SK-N-SH (cell line): ENCODE measurements at regions not wholly inside any gene's neighbourhood (a gene's known extent, or its start where the extent isn't known, plus 50 kb on each side); places are given as distances from the start of the nearest gene placed in this dataset.

Experiments
- CTCF ChIA-PET: fragments of 300-600, 350-600 bp; formaldehyde crosslinking; extraction: SDS; loops from one replicate; lab custom pipeline; 2021; lab: Yijun Ruan, JAX
- POLR2A ChIA-PET: fragments of 350-600 bp; sonication (Branson Sonifier 250); formaldehyde crosslinking; extraction: SDS; loops from one replicate; lab custom pipeline; 2020; ENCODE audit warnings: antibody characterized with exemption, inconsistent platforms; lab: Yijun Ruan, JAX
- DNase-seq: peaks from one replicate; pipeline ENCODE4 v3.0.0; 2012
- H2AFZ ChIP-seq: fragments of 200-600 bp; sonication (generic); 2 replicates; pipeline ENCODE4 v1.8.1; 2016; ENCODE audit warnings: antibody characterized with exemption, mild to moderate bottlenecking, low read depth
- H3F3A ChIP-seq: fragments of 200-600 bp; sonication (generic); replicated peaks from 2 replicates; pipeline ENCODE3; 2016; ENCODE audit warnings: antibody characterized with exemption, mild to moderate bottlenecking; ENCODE audit not compliant: insufficient read depth
- H3K27ac ChIP-seq, 2 experiments: fragments of 200-500 bp in 1 of 2; fragments of 200-600 bp in 1 of 2; sonication (Bioruptor generic) in 1 of 2; sonication (generic), shearing (Covaris generic) in 1 of 2; 2 replicates each; pipeline versions ENCODE4 v1.5.1 to v1.6.1; 2014 to 2016; ENCODE audit warnings: low read depth in 2 of 2, inconsistent platforms in 1 of 2, low read length in 1 of 2, mild to moderate bottlenecking in 1 of 2, mixed read lengths in 1 of 2
- H3K27me3 ChIP-seq: fragments of 200-600 bp; sonication (generic), shearing (Covaris generic); 2 replicates; pipeline ENCODE4 v1.6.1; 2016; ENCODE audit warnings: mixed run types; ENCODE audit not compliant: insufficient read depth
- H3K36me3 ChIP-seq, 2 experiments: fragments of 200-500 bp in 1 of 2; fragments of 200-600 bp in 1 of 2; sonication (Bioruptor generic) in 1 of 2; sonication (generic) in 1 of 2; replicated peaks in 1 of 2; 2 replicates each; pipeline versions ENCODE3 to v1.5.1; 2014 to 2016; ENCODE audit warnings: low read length in 1 of 2, mild to moderate bottlenecking in 1 of 2; ENCODE audit not compliant: insufficient read depth in 2 of 2, control insufficient read depth in 1 of 2
- H3K4me1 ChIP-seq, 2 experiments: fragments of 200-500 bp in 1 of 2; fragments of 200-600 bp in 1 of 2; sonication (Bioruptor generic) in 1 of 2; sonication (generic), shearing (Covaris generic) in 1 of 2; 2 replicates each; pipeline versions ENCODE4 v1.5.1 to v1.6.1; 2014 to 2016; ENCODE audit warnings: low read depth in 1 of 2, low read length in 1 of 2, mixed run types in 1 of 2; ENCODE audit not compliant: insufficient read depth in 2 of 2, control insufficient read depth in 1 of 2
- H3K4me2 ChIP-seq: fragments of 200-600 bp; sonication (generic), shearing (Covaris generic); 2 replicates; pipeline ENCODE4 v1.6.1; 2017; ENCODE audit warnings: mixed run types
- H3K4me3 ChIP-seq, 2 experiments: fragments of 200-500 bp in 1 of 2; fragments of 200-600 bp in 1 of 2; sonication (Bioruptor generic) in 1 of 2; sonication (generic), shearing (Covaris generic) in 1 of 2; 2 replicates each; pipeline versions ENCODE4 v1.5.1 to v1.8.1; 2014 to 2016; ENCODE audit warnings: low read depth in 2 of 2, inconsistent platforms in 1 of 2, low read length in 1 of 2, mild to moderate bottlenecking in 1 of 2, mixed read lengths in 1 of 2, moderate library complexity in 1 of 2
- H3K79me2 ChIP-seq: fragments of 200-600 bp; sonication (generic); 2 replicates; pipeline ENCODE4 v1.8.1; 2017; ENCODE audit warnings: mild to moderate bottlenecking; ENCODE audit not compliant: insufficient read depth
- H3K9ac ChIP-seq: fragments of 200-600 bp; sonication (generic); 2 replicates; pipeline ENCODE4 v1.6.1; 2017; ENCODE audit warnings: mixed run types
- H3K9me2 ChIP-seq: fragments of 200-600 bp; sonication (generic); 2 replicates; pipeline ENCODE4 v1.6.1; 2017; ENCODE audit warnings: mixed run types
- H3K9me3 ChIP-seq: fragments of 200-600 bp; sonication (generic); 2 replicates; pipeline ENCODE4 v1.6.1; 2017; ENCODE audit warnings: mixed run types, mild to moderate bottlenecking, moderate library complexity
- H4K20me1 ChIP-seq: fragments of 200-600 bp; sonication (generic); 2 replicates; pipeline ENCODE4 v1.6.1; 2017; ENCODE audit warnings: mild to moderate bottlenecking, mixed run types; ENCODE audit not compliant: insufficient read depth
- CHD2 ChIP-seq: fragments of 150-350 bp; IDR thresholded peaks from 2 replicates; pipeline ENCODE4 v1.6.1; 2018; ENCODE audit warnings: low read length; ENCODE audit not compliant: partially characterized antibody
- CTCF ChIP-seq: fragments of 200-600 bp; sonication (generic); IDR thresholded peaks from 2 replicates; pipeline ENCODE4 v1.6.1; 2017; ENCODE audit warnings: antibody characterized with exemption, mild to moderate bottlenecking, moderate library complexity
- EP300 ChIP-seq, 2 experiments: IDR thresholded peaks; 2 replicates each; pipeline versions ENCODE4 v1.4.0 to v1.6.1; 2012; ENCODE audit warnings: borderline replicate concordance in 1 of 2, low read depth in 1 of 2, low read length in 1 of 2
- EZH2phosphoT487 ChIP-seq: fragments of 200-600 bp; sonication (generic); IDR thresholded peaks from 2 replicates; pipeline ENCODE4 v1.6.1; 2017; ENCODE audit warnings: low read depth, mixed run types, mild to moderate bottlenecking, antibody characterized with exemption, moderate library complexity, borderline replicate concordance
- FOXJ3 ChIP-seq: sonication (generic); formaldehyde crosslinking; IDR thresholded peaks from 2 replicates; pipeline ENCODE4 v1.5.1; 2020; ENCODE audit warnings: mild to moderate bottlenecking, missing genetic modification reagents
- GATA2 ChIP-seq: sonication (generic); formaldehyde crosslinking; IDR thresholded peaks from 2 replicates; pipeline ENCODE4 v1.5.0; 2020; ENCODE audit warnings: mild to moderate bottlenecking, missing genetic modification reagents
- JUND ChIP-seq: IDR thresholded peaks from 2 replicates; pipeline ENCODE4 v1.4.0; 2012
- MAX ChIP-seq: IDR thresholded peaks from 2 replicates; pipeline ENCODE4 v1.4.0; 2012; ENCODE audit warnings: low read depth
- MEF2A ChIP-seq: IDR thresholded peaks from 2 replicates; pipeline ENCODE4 v1.4.0; 2012; ENCODE audit warnings: low read depth, borderline replicate concordance
- MXI1 ChIP-seq: IDR thresholded peaks from 2 replicates; pipeline ENCODE4 v1.6.1; 2012; ENCODE audit warnings: mild to moderate bottlenecking, low read depth, low read length, improper control_type of control experiment
- NRF1 ChIP-seq: IDR thresholded peaks from 2 replicates; pipeline ENCODE4 v1.6.1; 2012; ENCODE audit warnings: low read depth, mild to moderate bottlenecking, low read length
- PBX3 ChIP-seq: IDR thresholded peaks from 2 replicates; pipeline ENCODE4; 2012
- POLR2AphosphoS5 ChIP-seq: IDR thresholded peaks from 2 replicates; pipeline ENCODE4 v1.6.1; 2012; ENCODE audit warnings: low read depth, low read length
- RAD21 ChIP-seq: IDR thresholded peaks from 2 replicates; pipeline ENCODE4 v1.6.1; 2012; ENCODE audit warnings: mild to moderate bottlenecking, low read length
- RCOR1 ChIP-seq: fragments of 150-350 bp; IDR thresholded peaks from 2 replicates; pipeline ENCODE4 v1.6.1; 2017; ENCODE audit warnings: antibody characterized with exemption, low read length
- REST ChIP-seq: IDR thresholded peaks from 2 replicates; pipeline ENCODE4 v1.6.1; 2012; ENCODE audit warnings: mild to moderate bottlenecking, low read depth, low read length, moderate library complexity
- RFX5 ChIP-seq: IDR thresholded peaks from 2 replicates; pipeline ENCODE4 v1.6.1; 2012; ENCODE audit warnings: mild to moderate bottlenecking, improper control_type of control experiment, low read length
- SIN3A ChIP-seq: IDR thresholded peaks from 2 replicates; pipeline ENCODE4 v1.6.1; 2012; ENCODE audit warnings: low read depth, mild to moderate bottlenecking, low read length, moderate library complexity, borderline replicate concordance
- SMC3 ChIP-seq: IDR thresholded peaks from 2 replicates; pipeline ENCODE4 v1.6.1; 2012; ENCODE audit warnings: low read depth, low read length, improper control_type of control experiment
- TAF1 ChIP-seq: IDR thresholded peaks from 2 replicates; pipeline ENCODE4 v1.6.1; 2012; ENCODE audit warnings: low read depth, mild to moderate bottlenecking, low read length, moderate library complexity, borderline replicate concordance
- TCF12 ChIP-seq: IDR thresholded peaks from 2 replicates; pipeline ENCODE4 v1.4.0; 2012
- TEAD4 ChIP-seq: IDR thresholded peaks from 2 replicates; pipeline ENCODE4 v1.4.0; 2012; ENCODE audit warnings: mild to moderate bottlenecking, borderline replicate concordance; ENCODE audit not compliant: insufficient read depth
- YY1 ChIP-seq: IDR thresholded peaks from 2 replicates; pipeline ENCODE4 v1.4.0; 2012; ENCODE audit warnings: low read depth, mild to moderate bottlenecking
- WGBS: methylation state at CpG from one replicate; pipeline ENCODE4 v1.1.6; 2017; ENCODE audit warnings: low lambda C conversion rate; 5-methylcytosine and 5-hydroxymethylcytosine counted together

GRCh38 chrX:109874548-109874947 lies 128.4 kb upstream of the TMEM164 start:
- H3K36me3 ChIP-seq = no peaks in the 10 kb centered on the region
- no peak for TF ChIP-seq GATA2
- TF ChIP-seq RCOR1 = no peak
- no peak for TF ChIP-seq MEF2A
- TF ChIP-seq JUND = no peak
- no peak for TF ChIP-seq NRF1
- TF ChIP-seq EZH2phosphoT487 = no peak
- no peak for TF ChIP-seq RAD21
- no peak for TF ChIP-seq YY1
- no peak for TF ChIP-seq SIN3A
- TF ChIP-seq RFX5 = no peak
- no peak for TF ChIP-seq POLR2AphosphoS5
- TF ChIP-seq FOXJ3 (CRISPR knock-in tag) = no peak
- no peak for TF ChIP-seq CHD2
- no peak for TF ChIP-seq MXI1
- no peak for TF ChIP-seq TCF12
- TF ChIP-seq SMC3 = no peak
- no peak for TF ChIP-seq CTCF
- no peak for TF ChIP-seq MAX
- H3F3A ChIP-seq = no peaks in the 10 kb centered on the region
- no peak overlapping the region for H3K9ac ChIP-seq
- H3K27me3 ChIP-seq = no peaks in the 10 kb centered on the region; the same call in 1 of the 2 replicates
- no peak overlapping the region for H3K4me2 ChIP-seq
- ChIA-PET POLR2A (no interaction called here), CTCF (interaction anchor here (1.0 kb wide), 1 partner anchor 17 kb away, joined by 4 read pairs; no protein-coding TSS in a partner anchor)
- H3K4me1 ChIP-seq = no peaks in the 10 kb centered on the region
- H3K9me3 ChIP-seq = no peaks in the 10 kb centered on the region
- H2AFZ ChIP-seq = no peak overlapping the region
- H3K79me2 ChIP-seq = no peaks in the 10 kb centered on the region
- no peak overlapping the region for H3K27ac ChIP-seq
- DNase-seq = no peak
- no peaks in the 10 kb centered on the region for H4K20me1 ChIP-seq
- H3K4me3 ChIP-seq = no peak overlapping the region
- WGBS = 22% methylated on average over 2 of the region's 2 CpGs
- H3K9me2 ChIP-seq = no peaks in the 10 kb centered on the region

- ChIA-PET CTCF (interaction anchor here (1.1 to 2.5 kb wide), 2 partner anchors 11 to 19 kb away, joined by 3 to 9 read pairs; no protein-coding TSS in a partner anchor), POLR2A (no interaction called here)
- no peaks in the 10 kb centered on the region for H3K36me3 ChIP-seq
- no peak overlapping the region for H3K9ac ChIP-seq
- H3K79me2 ChIP-seq = no peaks in the 10 kb centered on the region
- no peaks in the 10 kb centered on the region for H3K4me1 ChIP-seq
- H3K27ac ChIP-seq = no peak overlapping the region
- no CpG with 5 or more reads among the region's 30 CpGs for WGBS
- no peaks in the 10 kb centered on the region for H3F3A ChIP-seq
- DNase-seq = no peak
- H2AFZ ChIP-seq = no peak overlapping the region
- H4K20me1 ChIP-seq = no peaks in the 10 kb centered on the region
- no peaks in the 10 kb centered on the region; the same call in 1 of the 2 replicates for H3K27me3 ChIP-seq
- H3K9me3 ChIP-seq = no peaks in the 10 kb centered on the region
- H3K9me2 ChIP-seq = no peaks in the 10 kb centered on the region
- H3K4me3 ChIP-seq = no peak overlapping the region
- no peak overlapping the region for H3K4me2 ChIP-seq
- no peak for TF ChIP-seq TCF12
- TF ChIP-seq MEF2A = no peak
- TF ChIP-seq YY1 = no peak
- TF ChIP-seq EP300 (IDR thresholded peaks at IDR 0.05; ENCODE audit: borderline replicate concordance in 1 of 2, low read depth in 1 of 2, low read length in 1 of 2) = no peak
- TF ChIP-seq TEAD4 = no peak
- no peak for TF ChIP-seq PBX3
- no peak for TF ChIP-seq TAF1
- TF ChIP-seq REST = no peak
- TF ChIP-seq JUND = no peak
- no peak for TF ChIP-seq RCOR1
- no peak for TF ChIP-seq POLR2AphosphoS5
- no peak for TF ChIP-seq CHD2
- no peak for TF ChIP-seq RAD21
Observed at GRCh38 chrX:109875831-109876230, 127.1 kb upstream of the TMEM164 start.
